ENCODE measurements at regions not wholly inside any gene's neighbourhood (a gene's known extent, or its start where the extent isn't known, plus 50 kb on each side); places are given as distances from the start of the nearest gene placed in this dataset.

DNA sequence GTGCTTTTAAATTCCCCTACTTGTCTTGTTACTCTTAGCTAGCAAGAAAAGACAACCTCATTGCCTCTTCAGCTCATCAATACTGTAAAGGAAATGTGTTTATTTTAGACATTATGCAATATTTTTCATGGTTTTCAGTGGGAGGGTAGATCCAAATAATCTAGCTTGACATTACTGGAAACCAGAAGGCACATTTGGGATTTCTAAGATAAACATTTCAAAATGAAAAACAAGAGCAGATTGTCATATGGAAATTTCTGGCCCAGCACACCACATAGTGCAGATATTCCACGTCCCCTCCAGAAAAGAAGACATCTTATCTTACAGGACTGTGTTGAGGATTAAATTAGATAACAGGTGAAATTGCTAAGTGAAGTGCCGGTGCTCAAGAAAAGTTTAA is 296.9 kb downstream of the MSX2 start:
- H3K4me3 Mint-ChIP-seq: no peak overlapping the region
- no peaks in the 10 kb centered on the region for H3K36me3 Mint-ChIP-seq (ENCODE audit: low read depth)
- no peak for TF ChIP-seq CTCF (conservative IDR thresholded peaks at IDR 0.05)
- peaks cover 4% of the 10 kb centered on the region for H3K4me1 Mint-ChIP-seq
- H3K9me3 Mint-ChIP-seq: peaks cover 8% of the 10 kb centered on the region
- no peak overlapping the region for H3K27ac Mint-ChIP-seq (ENCODE audit: unreplicated experiment)
- H3K27me3 Mint-ChIP-seq (ENCODE audit: low read depth): no peaks in the 10 kb centered on the region
- no peak for DNase-seq (ENCODE audit: low read depth, low spot score)

GRCh38 chr5:175015028-175015685 is 290.8 kb downstream of the MSX2 start:
- H3K27me3 Mint-ChIP-seq (ENCODE audit: low read depth): no peaks in the 10 kb centered on the region
- TF ChIP-seq CTCF (conservative IDR thresholded peaks at IDR 0.05): no peak
- H3K4me1 Mint-ChIP-seq: no peaks in the 10 kb centered on the region
- H3K9me3 Mint-ChIP-seq: no peaks in the 10 kb centered on the region
- H3K4me3 Mint-ChIP-seq: no peak overlapping the region
- no peak for DNase-seq (ENCODE audit: low read depth, low spot score)
- H3K27ac Mint-ChIP-seq (ENCODE audit: unreplicated experiment): no peak overlapping the region
- no peaks in the 10 kb centered on the region for H3K36me3 Mint-ChIP-seq (ENCODE audit: low read depth)

GRCh38 chr5:175013251-175013650 is 288.9 kb downstream of the MSX2 start:
- no peaks in the 10 kb centered on the region for H3K36me3 Mint-ChIP-seq (ENCODE audit: low read depth)
- no peak overlapping the region for H3K27ac Mint-ChIP-seq (ENCODE audit: unreplicated experiment)
- H3K4me3 Mint-ChIP-seq: no peak overlapping the region
- H3K9me3 Mint-ChIP-seq: no peaks in the 10 kb centered on the region
- no peaks in the 10 kb centered on the region for H3K4me1 Mint-ChIP-seq
- TF ChIP-seq CTCF (conservative IDR thresholded peaks at IDR 0.05): no peak
- DNase-seq (ENCODE audit: low read depth, low spot score): no peak
- H3K27me3 Mint-ChIP-seq (ENCODE audit: low read depth): no peaks in the 10 kb centered on the region

- Mint-ChIP-seq H3K27ac (ENCODE audit: unreplicated experiment) (no peak overlapping the region), H3K36me3 (ENCODE audit: low read depth) (no peaks in the 10 kb centered on the region), H3K4me3 (no peak overlapping the region), H3K27me3 (ENCODE audit: low read depth) (no peaks in the 10 kb centered on the region), H3K9me3 (no peaks in the 10 kb centered on the region), H3K4me1 (no peaks in the 10 kb centered on the region)
- DNase-seq (ENCODE audit: low read depth, low spot score): no peak
- no peak for TF ChIP-seq CTCF (conservative IDR thresholded peaks at IDR 0.05)
Observed at GRCh38 chr5:175012267-175012666, 287.9 kb downstream of the MSX2 start.

DNA sequence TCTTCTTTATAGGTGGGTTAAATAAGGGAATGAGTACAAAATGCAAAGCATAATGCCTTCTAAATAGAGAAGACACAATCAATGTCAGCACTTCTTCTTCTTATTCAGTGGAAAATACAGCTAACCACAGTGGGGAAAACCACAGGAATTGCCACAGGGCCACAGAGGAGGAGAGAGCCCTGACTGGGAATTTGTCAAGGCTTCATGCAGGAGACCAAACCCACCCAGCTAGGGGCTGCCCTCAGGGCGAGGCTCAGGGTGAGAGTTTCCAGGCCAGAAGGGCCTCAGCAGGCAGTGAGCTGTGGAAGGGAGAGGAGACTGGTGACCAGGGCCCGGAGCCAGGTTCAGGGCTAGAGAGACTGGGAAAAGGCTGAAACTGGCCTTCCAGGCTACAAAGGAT is 279.1 kb downstream of the MSX2 start:
- peaks cover 20% of the 10 kb centered on the region for H3K4me1 Mint-ChIP-seq
- no peak for TF ChIP-seq CTCF (conservative IDR thresholded peaks at IDR 0.05)
- H3K9me3 Mint-ChIP-seq: no peaks in the 10 kb centered on the region
- no peak for DNase-seq (ENCODE audit: low read depth, low spot score)
- no peak overlapping the region for H3K4me3 Mint-ChIP-seq
- H3K27me3 Mint-ChIP-seq (ENCODE audit: low read depth): peaks cover 8% of the 10 kb centered on the region
- H3K27ac Mint-ChIP-seq (ENCODE audit: unreplicated experiment): no peak overlapping the region
- H3K36me3 Mint-ChIP-seq (ENCODE audit: low read depth): no peaks in the 10 kb centered on the region

All from neural crest cell (in vitro differentiated cells).